Activated CD4-positive, alpha-beta T cell treated with anti-CD3 and anti-CD28 coated beads for 24 hours (primary cell): ENCODE measurements at regions not wholly inside any gene's neighbourhood (a gene's known extent, or its start where the extent isn't known, plus 50 kb on each side); places are given as distances from the start of the nearest gene placed in this dataset.

Experiments
- DNase-seq, 2 donors: peaks; one replicate each; pipeline ENCODE4 v3.0.0-alpha.2; 2020; ENCODE audit warnings: low read depth in 2 of 2

DNA sequence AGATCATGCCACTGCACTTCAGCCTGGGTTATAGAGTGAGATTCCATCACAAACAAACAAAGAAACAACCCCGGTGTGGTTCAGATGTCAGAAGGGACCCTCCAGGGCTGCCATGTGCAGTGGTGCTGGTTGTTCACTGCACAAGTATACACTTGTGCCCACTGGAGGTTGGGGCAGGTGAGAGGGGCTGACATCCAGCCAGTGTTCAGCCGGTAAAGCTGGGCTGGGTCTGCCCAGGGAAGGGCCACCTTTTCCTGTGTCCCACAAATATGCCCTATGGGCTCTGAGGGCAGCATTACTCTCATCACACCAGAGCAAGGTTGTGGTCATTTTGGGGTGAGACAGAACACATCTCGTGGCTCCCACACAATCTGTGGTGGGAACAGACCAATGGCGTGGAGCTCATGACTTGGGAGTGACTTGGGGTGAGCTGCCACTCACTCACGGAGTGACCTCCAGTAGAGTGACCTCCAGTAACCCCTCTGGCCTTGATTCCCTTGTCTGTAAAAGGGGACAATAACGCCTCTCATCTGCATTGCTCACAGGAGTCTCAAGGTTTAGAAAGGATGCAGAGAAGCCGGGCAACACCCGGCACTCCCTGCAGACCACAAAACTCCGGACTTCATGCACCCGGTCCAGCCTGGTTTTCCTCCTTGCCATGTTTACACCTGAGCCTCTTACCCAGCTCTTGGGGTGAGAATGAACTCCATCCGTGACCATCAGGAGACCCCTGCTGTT, 69.0 kb upstream of the VRK1 start:
- no peak for DNase-seq

GRCh38 chr14:96729889-96730288, 67.3 kb upstream of the VRK1 start:
- no peak for DNase-seq

DNA sequence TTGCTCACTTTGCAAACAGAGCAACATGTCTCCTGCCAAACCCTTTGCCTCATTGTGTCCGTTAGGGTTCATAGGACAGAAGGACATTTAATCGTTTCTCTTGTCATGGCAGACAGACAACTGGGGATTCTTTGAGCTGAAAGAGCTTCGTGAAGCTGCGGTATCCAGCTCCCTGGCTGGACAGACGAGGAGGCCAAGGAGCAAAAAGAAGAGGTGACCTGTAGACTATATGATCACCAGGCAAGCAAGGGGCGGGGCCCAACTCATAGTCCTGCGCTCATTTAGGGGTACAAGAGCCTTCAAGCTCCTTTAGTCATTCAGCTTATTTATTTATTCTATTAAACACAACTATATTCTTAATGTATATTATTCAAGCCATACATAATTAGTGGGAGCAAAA, 66.8 kb upstream of the VRK1 start:
- DNase-seq = no peak

DNA sequence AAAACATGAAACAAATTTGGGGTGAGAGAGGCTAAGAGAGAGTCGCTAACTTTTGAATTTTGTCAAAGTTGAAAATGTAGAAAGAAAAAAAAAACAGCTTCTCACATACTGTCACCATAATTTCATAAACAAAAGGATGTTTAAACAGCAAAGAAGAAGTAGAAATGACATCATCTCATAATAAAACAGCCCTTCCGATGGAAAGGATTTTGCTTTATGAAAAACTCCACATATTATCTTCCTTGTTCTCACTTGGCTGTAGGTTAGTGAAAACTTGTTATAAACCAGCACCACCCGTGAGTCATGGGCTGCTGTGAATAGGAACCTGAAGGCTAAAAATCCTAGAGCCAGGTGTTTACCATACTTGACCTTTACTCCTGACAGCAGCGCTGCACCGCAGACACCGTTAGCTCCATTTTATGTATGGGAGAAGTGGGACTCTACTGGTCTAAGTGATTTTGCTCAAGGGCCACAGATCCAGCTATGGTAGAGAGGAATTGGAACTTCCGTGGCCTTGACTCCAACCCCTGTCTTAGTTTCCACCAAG, 63.0 kb upstream of the VRK1 start:
- DNase-seq = no peak

- DNase-seq = no peak
Observed at GRCh38 chr14:96735526-96735925, 61.7 kb upstream of the VRK1 start.

- DNase-seq = no peak
Observed at GRCh38 chr14:96736439-96736838, 60.7 kb upstream of the VRK1 start.

DNA sequence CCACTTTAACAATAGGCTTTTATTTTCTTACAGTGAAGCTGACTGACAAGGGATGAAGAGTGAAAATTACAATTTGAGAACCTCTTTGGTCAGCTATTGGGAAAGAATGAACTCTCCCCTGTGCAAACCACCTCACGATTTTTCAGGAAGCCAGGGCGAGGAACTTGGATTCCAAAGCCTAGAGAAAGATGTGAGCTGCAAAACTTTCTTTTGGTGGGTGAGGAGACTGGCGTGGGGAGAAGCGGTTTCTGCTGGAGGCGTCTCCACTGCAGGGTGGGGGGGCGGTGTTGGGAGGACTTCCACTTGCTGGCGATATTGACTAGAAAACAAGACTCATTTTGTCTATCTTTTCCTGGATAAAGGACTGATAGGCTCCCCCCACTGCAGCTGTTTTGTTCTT, 59.3 kb upstream of the VRK1 start:
- DNase-seq = no peak

DNA sequence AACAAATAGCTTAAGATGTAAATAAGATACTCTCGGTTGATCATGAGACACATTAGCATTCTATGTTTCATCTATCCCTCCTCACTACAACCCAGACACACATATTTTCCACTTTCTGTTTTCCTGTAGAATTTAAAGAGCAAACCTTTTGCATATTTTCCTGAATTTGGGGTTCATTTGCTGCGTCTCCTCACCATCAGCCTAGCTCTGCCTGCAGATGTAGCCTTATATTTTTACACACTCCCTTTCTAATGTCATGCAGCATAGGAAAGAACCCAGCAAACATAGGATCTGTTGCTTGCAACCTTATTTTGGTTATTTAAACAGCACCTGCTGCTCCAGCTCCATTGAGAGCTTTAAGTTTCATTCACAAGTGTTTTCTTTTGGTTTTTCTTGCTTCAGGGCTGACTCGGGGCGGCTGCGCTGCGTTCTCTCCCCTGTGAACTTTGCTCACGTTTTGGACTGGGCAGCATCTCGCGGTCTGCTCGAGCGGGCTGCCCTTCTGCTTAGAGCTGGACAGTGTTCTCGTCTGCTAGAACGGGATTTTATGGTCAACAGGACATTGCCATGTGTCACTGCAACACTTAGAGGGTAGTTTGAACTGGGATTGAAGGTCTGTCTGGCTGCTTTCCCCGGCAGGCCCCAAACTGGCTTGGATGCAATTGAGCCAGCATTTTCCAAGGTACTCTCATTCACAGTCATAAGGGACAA, 57.8 kb upstream of the VRK1 start:
- no peak for DNase-seq

- DNase-seq = peak; percentile 68 to 69
Observed at GRCh38 chr14:96741151-96741977, 55.8 kb upstream of the VRK1 start.

GRCh38 chr14:96744262-96744661, 52.9 kb upstream of the VRK1 start:
- DNase-seq = no peak

DNA sequence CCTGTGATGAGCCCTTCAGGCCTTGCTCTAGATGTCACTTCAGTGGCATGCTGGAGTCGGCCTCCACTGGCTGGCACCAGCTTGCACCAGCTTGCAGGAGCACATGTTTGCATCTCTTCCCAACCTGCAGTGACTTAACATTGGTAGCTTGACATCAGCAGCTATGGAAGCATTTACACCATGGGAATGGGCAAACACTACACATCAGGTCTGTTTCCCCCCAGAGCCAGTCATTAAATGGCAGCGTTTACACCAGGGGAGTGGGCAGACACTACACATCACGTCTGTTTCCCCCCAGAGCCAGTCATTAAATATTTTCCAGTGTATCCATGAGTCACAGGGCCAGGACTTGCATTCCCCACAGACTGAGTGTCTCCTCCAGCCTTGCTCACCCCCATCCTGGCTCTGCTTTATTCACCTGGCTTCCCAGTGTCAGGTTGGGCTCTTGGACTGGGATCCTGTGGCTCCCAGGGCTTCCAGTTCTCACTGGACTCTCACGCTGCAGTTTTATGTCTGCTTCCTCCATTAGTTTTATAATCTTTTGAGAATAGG, 51.6 kb upstream of the VRK1 start:
- DNase-seq = no peak

DNA sequence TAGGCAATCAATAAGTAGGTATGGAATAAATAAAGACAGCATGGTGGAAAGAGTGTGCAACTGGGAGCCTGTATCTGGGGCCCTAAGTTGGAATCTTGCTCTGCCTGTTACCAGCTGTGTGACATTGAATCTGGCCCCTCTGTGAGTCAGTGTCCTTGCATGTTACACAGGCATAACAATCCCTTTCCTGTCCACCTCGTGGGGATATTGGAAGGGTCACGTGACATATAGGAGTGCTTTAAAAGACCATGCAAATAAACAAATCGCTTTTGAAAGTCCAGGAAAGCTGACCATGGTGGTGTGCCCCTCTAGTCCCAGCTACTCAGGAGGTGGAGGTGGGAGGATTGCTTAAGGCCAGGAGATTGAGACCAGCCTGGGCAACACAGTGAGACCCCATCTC, 51.1 kb upstream of the VRK1 start:
- no peak for DNase-seq

- DNase-seq = no peak
Observed at GRCh38 chr14:96747006-96747405, 50.2 kb upstream of the VRK1 start.
